LoVo (cell line): ENCODE measurements at regions not wholly inside any gene's neighbourhood (a gene's known extent, or its start where the extent isn't known, plus 50 kb on each side); places are given as distances from the start of the nearest gene placed in this dataset.
"Not testable (repeated sequence)": the region's sequence is repeated elsewhere in the genome, so short reads cannot be mapped to it uniquely, and the experiment has no call there.

ENCODE experiments used
- DNase-seq: peaks from one replicate; pipeline ENCODE4 v3.0.0-alpha.2; 2016; ENCODE audit warnings: low spot score

GRCh38 chr20:6662309-6662708 is 105.2 kb upstream of the BMP2 start:
- no peak for DNase-seq

GRCh38 chr20:6660441-6660840 is 107.0 kb upstream of the BMP2 start:
- DNase-seq = peak; percentile 58

DNA sequence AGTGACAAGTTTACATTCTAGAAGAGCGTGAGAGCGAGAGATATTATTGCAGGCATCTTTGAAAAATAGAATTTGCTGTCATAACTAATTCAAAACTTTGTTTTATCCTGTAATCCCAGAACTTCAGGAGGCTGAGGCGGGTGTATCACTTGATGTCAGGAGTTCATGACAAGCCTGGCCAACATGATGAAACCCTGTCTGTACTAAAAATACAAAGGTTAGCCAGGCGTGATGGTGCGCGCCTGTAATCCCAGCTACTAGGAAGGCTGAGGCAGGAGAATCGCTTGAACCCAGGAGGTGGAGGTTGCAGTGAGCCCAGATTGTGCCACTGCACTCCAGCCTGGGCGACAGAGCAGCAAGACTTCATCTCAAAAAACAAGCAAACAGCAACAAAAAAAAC is 108.6 kb upstream of the BMP2 start:
- DNase-seq = not testable (repeated sequence)

DNA sequence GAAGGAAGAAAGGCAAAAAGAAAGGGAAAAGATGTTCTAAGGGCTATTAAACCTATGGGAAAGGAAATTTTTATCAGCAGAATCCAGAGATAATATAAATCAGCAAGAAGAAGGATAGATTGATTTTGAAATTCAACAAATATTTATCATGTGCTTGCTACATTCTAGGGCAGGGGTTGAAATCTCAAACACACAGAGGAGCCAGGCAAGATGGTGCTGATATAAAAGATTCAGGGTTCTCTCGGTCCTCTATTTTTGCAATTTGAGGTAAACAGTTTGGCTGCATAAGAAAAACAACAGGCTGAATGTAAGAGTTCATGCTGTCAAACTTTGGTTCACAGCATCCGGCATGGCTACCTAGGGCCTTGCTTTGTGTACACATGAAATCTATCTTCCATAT is 109.6 kb upstream of the BMP2 start:
- DNase-seq = no peak

DNA sequence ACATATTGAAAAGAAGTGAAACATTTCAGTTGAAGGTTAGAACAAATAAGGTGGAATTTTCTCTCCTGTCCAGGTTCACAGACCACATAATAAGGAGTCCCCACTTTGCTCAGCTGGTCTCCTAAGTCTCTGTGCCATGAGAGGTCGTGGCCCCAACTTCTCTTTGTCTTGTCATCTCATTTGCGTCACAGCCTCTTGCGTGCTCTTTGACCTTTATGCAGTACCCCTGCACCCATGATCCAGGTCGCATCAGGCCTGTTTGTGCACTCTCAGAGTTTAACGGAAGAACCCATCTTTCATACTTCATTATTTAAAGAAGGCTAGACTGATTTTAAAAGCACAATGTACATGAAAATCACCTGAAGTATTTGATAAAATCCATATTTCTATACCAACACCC is 110.4 kb upstream of the BMP2 start:
- no peak for DNase-seq

- no peak for DNase-seq
Measured at GRCh38 chr20:6654513-6655252, 112.8 kb upstream of the BMP2 start.

DNA sequence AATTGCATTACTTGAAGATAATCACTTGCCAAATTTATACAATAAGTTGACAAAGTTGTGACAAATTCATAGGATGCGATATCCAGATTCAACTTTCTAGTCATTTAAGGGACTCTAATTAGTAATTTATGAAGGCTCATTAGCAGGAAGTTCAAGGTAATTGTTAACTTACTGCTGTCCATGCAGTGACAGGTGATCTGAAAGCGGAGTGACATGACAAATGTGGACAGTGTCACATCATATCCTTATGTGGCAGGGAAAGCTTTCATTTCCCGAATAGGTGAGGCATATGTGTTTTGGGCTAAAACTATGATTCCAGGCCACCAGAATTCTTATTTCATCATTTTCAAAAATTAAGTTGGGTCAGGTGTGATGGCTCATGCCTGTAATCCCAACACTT is 115.9 kb upstream of the BMP2 start:
- no peak for DNase-seq

GRCh38 chr20:6651016-6651415 is 116.5 kb upstream of the BMP2 start:
- DNase-seq = peak; percentile 63

- DNase-seq = no peak
Measured at GRCh38 chr20:6646021-6646636, 121.4 kb upstream of the BMP2 start.

GRCh38 chr20:6644813-6645628 is 122.5 kb upstream of the BMP2 start:
- no peak for DNase-seq

GRCh38 chr20:6641012-6641411 is 126.5 kb upstream of the BMP2 start:
- no peak for DNase-seq

DNA sequence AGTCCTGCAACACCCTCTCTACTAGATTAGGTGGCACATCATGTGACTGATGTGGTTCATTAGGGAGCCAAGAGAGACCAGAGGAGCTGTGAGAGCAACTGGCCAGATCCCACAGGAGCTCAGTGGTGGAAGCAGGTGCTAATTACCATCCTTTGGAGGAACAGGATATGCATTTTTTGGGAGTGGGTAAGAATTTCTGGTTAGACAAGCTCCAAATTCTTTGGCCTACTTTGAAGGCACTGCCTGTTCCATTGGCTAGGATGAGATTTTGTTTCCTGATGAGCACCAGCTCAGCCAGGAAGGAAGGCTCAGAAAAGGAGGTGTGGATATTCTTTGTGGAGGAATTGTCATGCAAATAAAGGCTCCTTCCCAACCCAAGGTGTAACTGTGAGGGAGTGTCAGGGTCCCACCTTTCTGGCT is 130.3 kb upstream of the BMP2 start:
- DNase-seq = no peak

DNA sequence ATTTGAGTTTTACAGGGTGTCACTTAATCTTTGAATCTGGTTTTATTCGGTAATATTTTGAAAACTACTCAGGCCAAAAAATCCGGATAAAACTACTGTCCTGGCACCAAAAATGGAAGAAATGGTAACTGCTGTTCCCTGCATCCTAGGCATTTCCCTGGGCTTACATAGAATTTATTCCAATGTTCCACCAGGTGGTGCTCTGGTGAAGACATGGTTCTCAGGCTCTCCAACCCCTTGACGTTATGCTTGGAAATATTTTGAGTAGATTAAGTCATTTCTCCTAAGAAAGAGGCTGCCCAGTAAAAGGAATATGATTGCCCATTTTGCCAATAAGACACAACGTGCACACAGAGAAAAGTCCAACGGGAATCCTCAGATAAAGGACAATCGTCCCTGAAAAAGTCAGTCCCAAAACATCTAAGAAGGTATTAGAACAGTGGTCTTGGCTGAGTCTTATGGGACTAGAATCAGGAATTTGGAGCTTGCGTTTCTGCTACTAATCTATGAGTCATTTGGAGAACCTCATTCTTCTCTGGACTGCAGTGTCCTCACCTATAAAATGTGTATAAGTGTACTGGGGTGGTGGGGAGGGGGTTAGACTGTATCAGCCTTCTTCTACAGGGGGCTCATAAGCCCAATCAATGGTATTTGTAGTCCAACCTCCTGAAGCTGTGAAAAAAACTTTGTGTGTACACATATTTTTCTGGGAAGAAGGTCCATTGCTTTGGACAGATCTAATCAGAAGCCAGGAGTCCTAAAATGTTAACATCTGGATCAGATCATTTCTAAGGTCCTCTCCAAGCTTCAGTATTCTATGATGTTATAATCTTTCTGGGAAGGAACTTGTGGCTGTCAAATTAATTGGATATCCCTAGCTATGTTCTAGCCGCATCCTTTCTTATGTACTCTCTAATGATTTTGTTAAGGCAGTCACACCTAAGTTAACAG is 131.0 kb upstream of the BMP2 start:
- DNase-seq = peak; percentile 64

GRCh38 chr20:6635034-6635736 is 132.3 kb upstream of the BMP2 start:
- no peak for DNase-seq

- DNase-seq = no peak
Measured at GRCh38 chr20:6632187-6632586, 135.3 kb upstream of the BMP2 start.

DNA sequence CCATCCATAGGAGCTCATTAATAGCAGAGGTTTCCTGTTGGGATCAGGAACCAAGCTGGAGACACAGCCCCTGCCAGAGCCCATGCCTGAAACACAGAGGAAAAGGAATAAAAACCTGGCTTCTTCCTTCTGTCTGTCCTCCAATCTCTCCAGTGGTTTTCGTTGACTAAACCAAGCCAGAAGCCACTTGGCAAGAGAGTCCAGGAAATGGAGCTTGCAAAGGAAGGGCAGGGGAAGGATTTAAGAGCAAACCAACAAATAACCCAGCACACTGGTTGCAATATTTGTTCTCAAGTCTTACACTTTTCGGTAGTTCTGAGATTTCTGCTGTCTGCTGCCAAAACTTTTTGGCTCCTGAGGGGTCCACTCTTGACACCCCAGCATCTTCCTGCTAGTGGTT is 137.0 kb upstream of the BMP2 start:
- DNase-seq = no peak

GRCh38 chr20:6629564-6629963 is 137.9 kb upstream of the BMP2 start:
- DNase-seq = no peak

DNA sequence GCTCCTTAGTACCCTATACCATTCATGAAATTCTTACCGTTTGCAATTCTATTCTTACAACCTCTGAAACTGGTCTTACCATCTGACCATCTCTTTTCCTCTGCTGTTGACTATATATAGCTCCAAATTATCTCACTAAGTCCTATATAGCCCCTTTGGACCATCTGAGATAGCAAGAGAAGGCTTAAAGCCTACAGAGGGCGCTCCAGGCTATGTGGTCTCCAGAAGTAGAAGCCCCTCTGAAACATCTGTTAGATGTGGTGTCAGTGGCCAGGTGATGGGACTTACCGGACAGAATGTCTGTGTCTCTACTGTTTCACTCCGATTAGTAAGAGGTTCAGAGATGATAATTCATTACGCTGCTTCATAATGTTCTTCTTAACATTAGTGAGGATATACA is 140.7 kb upstream of the BMP2 start:
- DNase-seq = no peak

- no peak for DNase-seq
Measured at GRCh38 chr20:6623989-6624388, 143.5 kb upstream of the BMP2 start.

DNA sequence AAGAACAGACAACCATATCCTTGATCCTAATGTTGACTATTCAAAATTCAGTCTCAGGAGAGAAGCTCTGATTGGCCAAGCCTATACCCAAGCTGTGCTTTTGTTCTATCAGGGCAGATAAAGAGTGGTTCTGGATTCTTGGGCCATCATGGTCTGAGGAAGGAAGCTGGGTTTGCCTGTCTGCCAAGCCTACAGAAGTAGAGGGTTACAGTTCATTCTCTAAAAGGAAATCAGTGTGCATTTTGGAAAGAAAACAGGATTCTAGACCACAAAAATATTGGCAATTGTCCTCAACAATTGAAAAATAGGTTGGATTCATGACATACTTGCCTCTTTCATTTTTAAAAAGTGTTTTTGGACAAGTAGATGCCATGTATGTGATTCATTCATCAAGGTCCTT is 145.4 kb upstream of the BMP2 start:
- no peak for DNase-seq

DNA sequence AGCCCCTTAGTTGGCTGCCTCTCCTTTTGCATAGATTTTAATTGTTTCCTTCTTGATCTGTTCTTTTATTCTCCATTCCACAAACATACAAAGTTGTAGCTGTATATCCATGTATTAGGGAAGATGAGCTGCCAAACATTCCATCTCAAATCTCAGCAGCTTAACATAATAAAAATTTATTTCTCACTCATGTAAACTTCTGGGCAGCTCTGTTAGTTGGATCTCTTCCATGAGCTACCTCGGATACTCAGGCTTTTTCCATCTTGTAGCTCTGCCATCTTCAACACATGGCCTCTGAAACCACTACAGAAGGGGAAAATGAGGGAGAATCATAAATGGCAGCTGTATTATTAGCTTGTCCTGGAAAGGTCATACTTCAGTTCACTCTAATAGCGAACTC is 149.4 kb upstream of the BMP2 start:
- no peak for DNase-seq
